ENCODE measurements at regions not wholly inside any gene's neighbourhood (a gene's known extent, or its start where the extent isn't known, plus 50 kb on each side); places are given as distances from the start of the nearest gene placed in this dataset.

GRCh38 chr6:149182262-149182661 lies 135.2 kb upstream of the TAB2 start:
- no peak for DNase-seq (ENCODE audit: low read depth in 3 of 3)

GRCh38 chr6:149184523-149184922 lies 133.0 kb upstream of the TAB2 start:
- DNase-seq (ENCODE audit: low read depth in 3 of 3): no peak

GRCh38 chr6:149185799-149186357 lies 131.6 kb upstream of the TAB2 start:
- no peak for DNase-seq (ENCODE audit: low read depth in 3 of 3)

- DNase-seq (ENCODE audit: low read depth in 3 of 3): no peak
Observed at GRCh38 chr6:149186873-149187272, 130.6 kb upstream of the TAB2 start.

GRCh38 chr6:149190224-149190831 lies 127.2 kb upstream of the TAB2 start:
- peak; percentile 23 to 26 (median 26) for DNase-seq (ENCODE audit: low read depth in 3 of 3)

GRCh38 chr6:149194820-149195558 lies 122.5 kb upstream of the TAB2 start:
- DNase-seq (ENCODE audit: low read depth in 3 of 3): no peak

GRCh38 chr6:149196091-149196490 lies 121.4 kb upstream of the TAB2 start:
- DNase-seq (ENCODE audit: low read depth in 3 of 3): no peak

GRCh38 chr6:149197482-149197881 lies 120.0 kb upstream of the TAB2 start:
- no peak for DNase-seq (ENCODE audit: low read depth in 3 of 3)

GRCh38 chr6:149198265-149198664 lies 119.2 kb upstream of the TAB2 start:
- no peak for DNase-seq (ENCODE audit: low read depth in 3 of 3)

GRCh38 chr6:149200282-149200945 lies 117.1 kb upstream of the TAB2 start:
- no peak for DNase-seq (ENCODE audit: low read depth in 3 of 3)

- DNase-seq (ENCODE audit: low read depth in 3 of 3): no peak
Observed at GRCh38 chr6:149201068-149201655, 116.3 kb upstream of the TAB2 start.

- no peak for DNase-seq (ENCODE audit: low read depth in 3 of 3)
Observed at GRCh38 chr6:149202100-149202499, 115.4 kb upstream of the TAB2 start.

GRCh38 chr6:149202952-149203351 lies 114.6 kb upstream of the TAB2 start:
- no peak for DNase-seq (ENCODE audit: low read depth in 3 of 3)

- no peak for DNase-seq (ENCODE audit: low read depth in 3 of 3)
Observed at GRCh38 chr6:149203509-149203908, 114.0 kb upstream of the TAB2 start.

GRCh38 chr6:149208134-149208601 lies 109.3 kb upstream of the TAB2 start:
- no peak for DNase-seq (ENCODE audit: low read depth in 3 of 3)

GRCh38 chr6:149209871-149210775 lies 107.4 kb upstream of the TAB2 start:
- DNase-seq (ENCODE audit: low read depth in 3 of 3): peak in 1 of 3 experiments; percentile 9

GRCh38 chr6:149211046-149211571 lies 106.4 kb upstream of the TAB2 start:
- no peak for DNase-seq (ENCODE audit: low read depth in 3 of 3)

GRCh38 chr6:149212206-149212605 lies 105.3 kb upstream of the TAB2 start:
- DNase-seq (ENCODE audit: low read depth in 3 of 3): no peak

- no peak for DNase-seq (ENCODE audit: low read depth in 3 of 3)
Observed at GRCh38 chr6:149212892-149213801, 104.4 kb upstream of the TAB2 start.

- DNase-seq (ENCODE audit: low read depth in 3 of 3): no peak
Observed at GRCh38 chr6:149213829-149214228, 103.7 kb upstream of the TAB2 start.

Data from stimulated activated CD4-positive, alpha-beta T cell treated with anti-CD3 and anti-CD28 coated beads, TNF-alpha, amount 100 ng/mL, for 4 hours (primary cell).